KMS-11 (cell line): ENCODE measurements at regions not wholly inside any gene's neighbourhood (a gene's known extent, or its start where the extent isn't known, plus 50 kb on each side); places are given as distances from the start of the nearest gene placed in this dataset.

Source experiments
- H2AFZ ChIP-seq: fragments of 200-600 bp; sonication (generic); 2 replicates; pipeline ENCODE4 v1.6.1; 2016; ENCODE audit warnings: antibody characterized with exemption, mixed run types, low read depth
- H3K27ac ChIP-seq: fragments of 200-600 bp; sonication (generic); 2 replicates; pipeline ENCODE4 v1.6.1; 2016; ENCODE audit warnings: mild to moderate bottlenecking, mixed run types
- H3K27me3 ChIP-seq: fragments of 200-600 bp; sonication (generic); 2 replicates; pipeline ENCODE4 v1.6.1; 2017; ENCODE audit warnings: mild to moderate bottlenecking, low read depth, mixed run types, moderate library complexity; ENCODE audit not compliant: insufficient read depth
- H3K36me3 ChIP-seq: fragments of 200-600 bp; sonication (generic); 2 replicates; pipeline ENCODE4 v1.6.1; 2017; ENCODE audit warnings: mild to moderate bottlenecking, mixed run types; ENCODE audit not compliant: insufficient read depth
- H3K4me1 ChIP-seq: fragments of 200-600 bp; sonication (generic); 2 replicates; pipeline ENCODE4 v1.6.1; 2016; ENCODE audit warnings: mild to moderate bottlenecking, low read depth, mixed run types; ENCODE audit not compliant: poor library complexity, severe bottlenecking
- H3K4me2 ChIP-seq: fragments of 200-600 bp; sonication (generic); 2 replicates; pipeline ENCODE4 v1.7.0; 2016; ENCODE audit warnings: mild to moderate bottlenecking, mixed run types
- H3K4me3 ChIP-seq: fragments of 200-600 bp; sonication (generic); IDR thresholded peaks from 2 replicates; pipeline ENCODE4 v1.6.1; 2017; ENCODE audit warnings: low read depth, low read length, mixed read lengths; ENCODE audit not compliant: insufficient read depth
- H3K79me2 ChIP-seq: fragments of 200-600 bp; sonication (generic); 2 replicates; pipeline ENCODE4 v1.6.1; 2016; ENCODE audit warnings: low read depth, mixed run types; ENCODE audit not compliant: insufficient read depth
- H3K9ac ChIP-seq: fragments of 200-600 bp; sonication (generic); 2 replicates; pipeline ENCODE4 v1.6.1; 2016; ENCODE audit warnings: mild to moderate bottlenecking, mixed run types
- H4K20me1 ChIP-seq: fragments of 200-600 bp; sonication (generic); 2 replicates; pipeline ENCODE4 v1.6.1; 2016; ENCODE audit warnings: mild to moderate bottlenecking, mixed run types; ENCODE audit not compliant: insufficient read depth
- TF ChIP-seq, protein P1 (sequence below): fragments of 200-600 bp; sonication (generic); conservative IDR thresholded peaks from 2 replicates; pipeline ENCODE4 v1.6.1; 2017; ENCODE audit warnings: low read depth, mild to moderate bottlenecking, antibody characterized with exemption, low read length, moderate library complexity, mixed read lengths

DNA sequence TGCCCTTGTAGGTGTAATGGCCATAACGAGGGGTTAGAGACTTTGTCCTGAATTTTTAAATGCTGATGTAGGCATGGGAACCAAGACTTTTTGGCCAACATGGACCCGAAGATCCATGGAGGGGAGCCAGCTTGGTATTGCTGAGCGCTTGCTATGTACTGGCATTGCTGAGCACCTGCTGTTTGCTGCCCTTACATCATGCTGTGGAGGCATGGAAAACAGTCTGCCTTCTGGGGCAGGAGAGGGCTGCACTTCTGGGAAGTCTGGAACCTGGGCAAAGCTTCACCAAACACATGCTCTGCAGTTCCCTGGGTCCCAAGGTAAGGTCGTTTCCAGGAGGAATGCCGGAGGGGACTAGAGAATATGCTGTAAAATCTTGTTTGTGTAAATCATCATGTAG is 86.3 kb upstream of the CNIH3 start:
- Histone ChIP-seq H4K20me1 (no peaks in the 10 kb centered on the region), H3K9ac (no peak overlapping the region), H3K4me1 (no peaks in the 10 kb centered on the region), H3K27ac (no peak overlapping the region), H3K4me3 (no peak overlapping the region), H3K36me3 (no peaks in the 10 kb centered on the region), H2AFZ (no peak overlapping the region), H3K79me2 (no peaks in the 10 kb centered on the region), H3K4me2 (no peak overlapping the region), H3K27me3 (no peaks in the 10 kb centered on the region)
- TF ChIP-seq, protein P1, sequence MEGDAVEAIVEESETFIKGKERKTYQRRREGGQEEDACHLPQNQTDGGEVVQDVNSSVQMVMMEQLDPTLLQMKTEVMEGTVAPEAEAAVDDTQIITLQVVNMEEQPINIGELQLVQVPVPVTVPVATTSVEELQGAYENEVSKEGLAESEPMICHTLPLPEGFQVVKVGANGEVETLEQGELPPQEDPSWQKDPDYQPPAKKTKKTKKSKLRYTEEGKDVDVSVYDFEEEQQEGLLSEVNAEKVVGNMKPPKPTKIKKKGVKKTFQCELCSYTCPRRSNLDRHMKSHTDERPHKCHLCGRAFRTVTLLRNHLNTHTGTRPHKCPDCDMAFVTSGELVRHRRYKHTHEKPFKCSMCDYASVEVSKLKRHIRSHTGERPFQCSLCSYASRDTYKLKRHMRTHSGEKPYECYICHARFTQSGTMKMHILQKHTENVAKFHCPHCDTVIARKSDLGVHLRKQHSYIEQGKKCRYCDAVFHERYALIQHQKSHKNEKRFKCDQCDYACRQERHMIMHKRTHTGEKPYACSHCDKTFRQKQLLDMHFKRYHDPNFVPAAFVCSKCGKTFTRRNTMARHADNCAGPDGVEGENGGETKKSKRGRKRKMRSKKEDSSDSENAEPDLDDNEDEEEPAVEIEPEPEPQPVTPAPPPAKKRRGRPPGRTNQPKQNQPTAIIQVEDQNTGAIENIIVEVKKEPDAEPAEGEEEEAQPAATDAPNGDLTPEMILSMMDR, result no peak

DNA sequence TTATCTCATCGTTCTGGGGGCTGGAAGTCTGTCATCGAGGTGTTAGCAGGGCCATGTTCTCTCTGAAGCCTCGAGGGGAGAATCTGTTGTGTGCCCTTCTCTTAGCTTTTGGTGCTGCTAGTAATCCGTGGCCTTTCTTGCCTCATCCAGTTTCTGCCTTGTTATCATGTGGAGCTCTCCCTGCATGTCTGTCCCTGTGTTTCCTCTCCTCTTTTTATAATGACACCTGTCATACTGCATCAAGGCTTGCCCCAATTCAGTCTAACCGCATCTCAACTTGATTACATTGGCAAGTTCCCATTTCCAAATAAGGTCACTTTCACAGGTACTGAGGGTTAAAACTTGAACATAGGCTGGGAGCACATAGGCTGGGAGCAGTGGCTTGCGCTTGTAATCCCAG is 82.6 kb upstream of the CNIH3 start:
- H2AFZ ChIP-seq, result no peak overlapping the region
- no peaks in the 10 kb centered on the region for H3K36me3 ChIP-seq
- H3K4me2 ChIP-seq, result no peak overlapping the region
- H3K27ac ChIP-seq, result no peak overlapping the region
- H3K9ac ChIP-seq, result no peak overlapping the region
- peaks cover 3% of the 10 kb centered on the region for H3K4me1 ChIP-seq
- H3K79me2 ChIP-seq, result no peaks in the 10 kb centered on the region
- H3K4me3 ChIP-seq, result no peak overlapping the region
- H3K27me3 ChIP-seq, result no peaks in the 10 kb centered on the region
- H4K20me1 ChIP-seq, result no peaks in the 10 kb centered on the region
- TF ChIP-seq, protein P1, result no peak

DNA sequence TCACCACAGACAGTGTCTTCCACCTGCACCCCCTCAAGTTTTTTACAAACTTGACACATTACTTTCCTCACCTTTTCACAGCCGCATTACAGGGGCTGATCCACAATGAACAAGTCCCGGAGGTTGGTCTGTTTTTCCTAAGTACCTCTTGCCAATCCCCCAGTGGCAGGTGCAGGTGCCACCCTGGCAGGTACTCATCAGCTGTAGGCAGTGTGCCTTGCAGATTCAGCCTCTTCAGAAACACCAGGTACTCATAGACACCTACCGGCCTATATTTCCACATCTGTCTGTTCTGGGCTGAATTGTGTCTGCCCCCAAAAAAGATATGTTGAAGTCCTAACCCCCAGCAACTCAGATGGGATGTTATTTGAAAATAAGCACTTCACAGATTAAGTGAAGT is 81.4 kb upstream of the CNIH3 start:
- no peaks in the 10 kb centered on the region for H3K27me3 ChIP-seq
- no peaks in the 10 kb centered on the region for H3K79me2 ChIP-seq
- H3K4me2 ChIP-seq, result no peak overlapping the region
- H4K20me1 ChIP-seq, result no peaks in the 10 kb centered on the region
- H2AFZ ChIP-seq, result no peak overlapping the region
- no peak overlapping the region for H3K4me3 ChIP-seq
- TF ChIP-seq, protein P1, result no peak
- peaks cover 9% of the 10 kb centered on the region for H3K4me1 ChIP-seq
- no peak overlapping the region for H3K27ac ChIP-seq
- H3K9ac ChIP-seq, result no peak overlapping the region
- H3K36me3 ChIP-seq, result no peaks in the 10 kb centered on the region

DNA sequence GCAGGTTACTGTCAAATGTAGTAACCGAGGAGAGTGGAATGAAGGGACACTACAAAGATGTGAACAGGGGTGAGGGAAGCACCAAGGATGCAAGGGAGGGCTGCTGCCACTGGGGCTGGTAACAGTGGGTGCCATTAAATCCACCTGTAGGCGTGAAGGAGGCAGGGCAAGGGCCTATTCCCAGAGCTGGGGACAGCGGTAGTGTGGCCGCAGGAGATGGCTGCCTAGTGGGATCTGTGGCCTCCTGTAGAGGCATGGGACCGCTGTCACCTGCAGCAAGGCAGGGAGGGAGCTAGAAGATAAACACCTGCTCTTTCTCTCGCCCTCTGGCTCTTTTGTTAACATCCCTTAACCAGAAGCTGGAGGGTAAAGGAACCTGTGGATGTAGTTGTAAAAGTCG is 80.5 kb upstream of the CNIH3 start:
- no peak overlapping the region for H3K9ac ChIP-seq
- H3K36me3 ChIP-seq, result no peaks in the 10 kb centered on the region
- no peak overlapping the region for H3K27ac ChIP-seq
- H3K79me2 ChIP-seq, result no peaks in the 10 kb centered on the region
- H4K20me1 ChIP-seq, result no peaks in the 10 kb centered on the region
- H3K27me3 ChIP-seq, result no peaks in the 10 kb centered on the region
- no peak overlapping the region for H3K4me3 ChIP-seq
- H3K4me2 ChIP-seq, result no peak overlapping the region
- H3K4me1 ChIP-seq, result peaks cover 18% of the 10 kb centered on the region
- no peak overlapping the region for H2AFZ ChIP-seq
- TF ChIP-seq, protein P1, result no peak

DNA sequence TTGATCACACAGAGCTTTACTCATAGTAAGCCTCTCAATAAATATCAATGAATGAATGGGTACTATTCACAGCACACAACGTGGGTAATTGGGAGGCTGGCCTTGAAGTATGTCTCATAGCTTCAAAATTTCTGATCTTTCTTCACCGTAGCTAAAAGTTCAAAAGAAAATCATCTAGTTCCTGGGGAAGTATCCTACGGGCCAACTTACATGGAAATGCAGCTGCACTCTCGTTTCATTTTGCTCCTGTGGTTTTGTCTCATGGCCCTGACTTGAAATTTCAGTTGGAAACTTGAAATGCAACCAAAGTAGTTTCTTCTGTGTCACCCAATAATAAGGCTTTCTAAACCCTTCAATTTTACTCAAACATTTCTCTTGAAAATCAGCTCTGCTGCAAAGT is 76.1 kb upstream of the CNIH3 start:
- TF ChIP-seq, protein P1, result no peak
- H3K79me2 ChIP-seq, result no peaks in the 10 kb centered on the region
- H3K4me2 ChIP-seq, result peak overlapping the region; percentile 89
- peak overlapping the region; percentile 53 for H3K4me3 ChIP-seq
- no peaks in the 10 kb centered on the region for H3K36me3 ChIP-seq
- peak overlapping the region; percentile 57 for H3K27ac ChIP-seq
- no peaks in the 10 kb centered on the region for H3K27me3 ChIP-seq
- H4K20me1 ChIP-seq, result no peaks in the 10 kb centered on the region
- H3K4me1 ChIP-seq, result peaks cover 35% of the 10 kb centered on the region
- peak overlapping the region; percentile 5; the same call in 1 of the 2 replicates for H3K9ac ChIP-seq
- H2AFZ ChIP-seq, result peak overlapping the region; percentile 70
